ENCODE measurements at regions not wholly inside any gene's neighbourhood (a gene's known extent, or its start where the extent isn't known, plus 50 kb on each side); places are given as distances from the start of the nearest gene placed in this dataset.

DNA sequence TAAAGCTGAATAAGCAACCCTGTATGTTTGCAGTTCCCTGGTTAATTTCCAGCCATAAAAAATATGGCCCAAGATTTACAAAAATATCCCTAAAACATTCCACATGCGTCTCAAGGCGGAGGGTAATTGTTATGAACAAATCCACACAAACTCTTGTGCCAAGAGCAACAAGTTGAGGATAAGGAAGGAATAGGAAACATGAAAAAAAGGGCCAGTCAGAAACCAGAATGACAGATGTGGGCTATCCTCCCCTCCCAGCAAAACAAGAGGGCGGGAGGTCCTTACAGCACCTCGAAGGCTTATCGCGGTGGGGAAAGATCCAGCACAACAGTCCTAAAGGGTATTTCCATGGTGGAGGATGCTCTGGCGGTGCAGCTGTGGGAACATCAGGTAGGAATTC lies 155.6 kb upstream of the HES1 start:
- Histone ChIP-seq H3K4me3 (no peak overlapping the region), H3K27me3 (no peaks in the 10 kb centered on the region), H3K36me3 (no peaks in the 10 kb centered on the region), H3K4me1 (peaks cover 0 to 9% (median 0%) of the 10 kb centered on the region in 4 donors), H3K9me3 (no peaks in the 10 kb centered on the region), H3K27ac (no peak overlapping the region)
- no peak for DNase-seq
- TF ChIP-seq CTCF (IDR thresholded peaks at IDR 0.05) (no peak), POLR2A (IDR thresholded peaks at IDR 0.05) (no peak)

- Histone ChIP-seq H3K36me3 (no peaks in the 10 kb centered on the region), H3K4me1 (peaks cover 0 to 9% (median 0%) of the 10 kb centered on the region in 4 donors), H3K27me3 (no peaks in the 10 kb centered on the region), H3K9me3 (no peaks in the 10 kb centered on the region), H3K27ac (no peak overlapping the region), H3K4me3 (no peak overlapping the region)
- DNase-seq, result no peak
- TF ChIP-seq CTCF (IDR thresholded peaks at IDR 0.05), result no peak
- TF ChIP-seq POLR2A (IDR thresholded peaks at IDR 0.05), result no peak
Measured at GRCh38 chr3:193980905-193981304, 155.0 kb upstream of the HES1 start.

- Histone ChIP-seq H3K9me3 (no peaks in the 10 kb centered on the region), H3K36me3 (no peaks in the 10 kb centered on the region), H3K27me3 (no peaks in the 10 kb centered on the region), H3K4me3 (no peak overlapping the region), H3K4me1 (peaks cover 0 to 9% (median 0%) of the 10 kb centered on the region in 4 donors), H3K27ac (no peak overlapping the region)
- DNase-seq, result no peak
- TF ChIP-seq CTCF (IDR thresholded peaks at IDR 0.05) (no peak), POLR2A (IDR thresholded peaks at IDR 0.05) (no peak)
Measured at GRCh38 chr3:193981504-193981903, 154.4 kb upstream of the HES1 start.

DNA sequence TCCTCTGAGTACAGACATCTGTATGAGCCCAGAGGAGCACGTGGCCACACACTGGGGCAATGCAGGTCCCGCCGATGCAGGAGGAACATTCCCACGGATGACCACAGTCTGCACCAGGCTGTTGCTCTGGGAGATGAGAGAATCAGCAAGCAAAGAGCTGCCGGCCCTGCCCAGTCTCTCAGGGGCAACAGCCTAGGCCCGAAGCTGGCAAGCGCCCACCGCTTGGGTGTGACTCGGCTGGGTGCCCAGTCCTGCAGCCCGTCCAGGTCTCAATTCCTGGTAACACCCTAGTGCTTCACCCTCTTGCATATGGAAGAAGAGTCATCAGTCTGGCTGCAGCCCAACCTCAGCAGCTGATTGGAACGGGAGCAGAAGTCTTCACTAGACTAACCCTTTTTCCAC lies 153.7 kb upstream of the HES1 start:
- peaks cover 0 to 9% (median 0%) of the 10 kb centered on the region in 4 donors for H3K4me1 ChIP-seq
- DNase-seq, result peak in 2 of 3 donors; percentile 74 to 85
- H3K27ac ChIP-seq, result no peak overlapping the region
- TF ChIP-seq POLR2A (IDR thresholded peaks at IDR 0.05), result no peak
- H3K9me3 ChIP-seq, result no peaks in the 10 kb centered on the region
- H3K27me3 ChIP-seq, result no peaks in the 10 kb centered on the region
- H3K36me3 ChIP-seq, result no peaks in the 10 kb centered on the region
- H3K4me3 ChIP-seq, result no peak overlapping the region

DNA sequence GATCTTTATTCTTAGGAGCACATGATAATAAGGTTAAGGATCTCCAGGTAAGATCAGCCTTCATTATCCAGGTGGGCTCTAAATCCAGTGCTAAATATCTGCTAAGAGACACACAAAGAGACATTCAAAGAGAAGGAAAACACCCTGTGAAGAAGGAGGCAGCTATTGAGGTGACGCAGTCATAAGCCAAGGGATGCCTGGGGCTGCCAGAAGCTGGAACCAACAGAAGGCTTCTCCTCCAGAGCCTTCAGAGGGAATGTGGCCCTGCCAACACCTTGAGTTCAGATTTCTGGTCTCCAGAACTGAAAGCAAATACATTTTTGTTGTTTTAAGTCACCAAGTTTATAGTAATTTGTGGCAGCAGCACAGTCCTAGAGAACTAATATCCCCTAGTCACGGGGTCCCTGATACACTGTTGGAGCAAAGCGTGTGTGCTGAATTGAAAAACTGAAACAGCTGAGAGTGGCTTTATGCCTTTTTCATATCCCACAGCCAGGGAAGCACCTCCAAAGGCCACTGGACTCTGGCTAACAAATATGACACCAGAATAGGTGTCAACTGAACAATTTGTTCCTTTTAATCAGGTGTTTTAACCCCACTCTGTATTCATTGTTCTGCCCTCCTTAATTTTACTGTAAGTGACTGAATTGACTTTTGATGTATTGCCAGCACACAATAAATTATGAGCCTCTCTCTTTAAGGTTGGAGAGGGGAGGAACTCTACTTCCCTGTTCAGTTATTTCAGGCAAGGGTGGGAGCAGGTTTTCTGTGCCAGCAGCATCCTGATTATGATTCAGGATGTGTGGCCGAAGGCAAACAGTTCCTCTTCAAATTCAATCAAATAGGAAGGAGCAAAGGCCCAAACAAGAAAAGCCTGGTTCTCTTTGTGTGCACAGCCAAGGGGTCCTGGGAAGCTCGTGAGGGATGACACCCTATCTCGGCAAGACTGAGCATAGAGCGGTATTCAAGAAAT lies 151.8 kb upstream of the HES1 start:
- no peak for DNase-seq
- peaks cover 0 to 9% (median 0%) of the 10 kb centered on the region in 4 donors for H3K4me1 ChIP-seq
- H3K27ac ChIP-seq, result no peak overlapping the region
- no peaks in the 10 kb centered on the region for H3K27me3 ChIP-seq
- H3K4me3 ChIP-seq, result no peak overlapping the region
- H3K36me3 ChIP-seq, result no peaks in the 10 kb centered on the region
- H3K9me3 ChIP-seq, result no peaks in the 10 kb centered on the region
- TF ChIP-seq POLR2A (IDR thresholded peaks at IDR 0.05) (no peak), CTCF (IDR thresholded peaks at IDR 0.05) (no peak)

DNA sequence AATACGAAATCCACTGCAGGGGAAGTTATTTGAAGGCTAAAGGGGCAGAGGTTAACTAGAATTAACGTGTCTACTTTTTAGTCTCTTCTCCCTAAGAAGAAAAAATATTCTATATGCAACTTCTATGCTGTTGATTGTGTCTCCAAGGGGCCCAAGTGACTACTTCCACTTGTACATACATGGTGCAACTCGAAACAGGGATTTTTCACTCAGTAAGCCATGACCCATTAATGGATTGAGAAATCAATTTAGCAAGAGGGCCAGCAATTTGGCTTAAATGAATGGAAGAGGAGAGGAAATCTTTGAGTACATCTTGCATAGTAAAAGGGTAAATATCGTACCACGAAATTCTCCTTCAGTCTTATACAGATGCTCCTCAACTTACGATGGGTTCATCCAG lies 151.1 kb upstream of the HES1 start:
- peaks cover 0 to 9% (median 0%) of the 10 kb centered on the region in 4 donors for H3K4me1 ChIP-seq
- no peaks in the 10 kb centered on the region for H3K9me3 ChIP-seq
- H3K27ac ChIP-seq, result no peak overlapping the region
- no peak for TF ChIP-seq POLR2A (IDR thresholded peaks at IDR 0.05)
- H3K36me3 ChIP-seq, result no peaks in the 10 kb centered on the region
- H3K27me3 ChIP-seq, result no peaks in the 10 kb centered on the region
- no peak for DNase-seq
- no peak overlapping the region for H3K4me3 ChIP-seq
